K562 (cell line): ENCODE measurements at regions not wholly inside any gene's neighbourhood (a gene's known extent, or its start where the extent isn't known, plus 50 kb on each side); places are given as distances from the start of the nearest gene placed in this dataset.
A peak's percentile ranks its signal among the peaks of the same experiment; 100 is the strongest.

Experiments
- CBFB ChIP-seq: sonication (generic); formaldehyde crosslinking; IDR thresholded peaks from 2 replicates; pipeline ENCODE4 v1.4.0; 2020; ENCODE audit warnings: mild to moderate bottlenecking, missing genetic modification reagents
- CREB1 ChIP-seq, 2 experiments: sonication (generic) in 1 of 2; formaldehyde crosslinking in 1 of 2; IDR thresholded peaks; 2 replicates each; pipeline versions ENCODE4 v1.6.1 to v1.8.0; 2012 to 2022; ENCODE audit warnings: inconsistent platforms in 1 of 2, mild to moderate bottlenecking in 1 of 2, missing genetic modification reagents in 1 of 2, moderate library complexity in 1 of 2
- CTCF ChIP-seq, 3 experiments: IDR thresholded peaks in 2 of 3; conservative IDR thresholded peaks in 1 of 3; 2 replicates each; pipeline ENCODE4 v1.5.1; 2011 to 2012; ENCODE audit warnings: low read length in 3 of 3, mild to moderate bottlenecking in 3 of 3, control low read depth in 2 of 3, improper control_type of control experiment in 1 of 3, inconsistent platforms in 1 of 3, low read depth in 1 of 3, mixed read lengths in 1 of 3, moderate library complexity in 1 of 3; ENCODE audit not compliant: insufficient read depth in 2 of 3
- GABPB1 ChIP-seq: sonication (generic); formaldehyde crosslinking; IDR thresholded peaks from 2 replicates; pipeline ENCODE4 v1.8.0; 2022; ENCODE audit warnings: mild to moderate bottlenecking, missing genetic modification reagents
- ILK ChIP-seq: fragments of 450-650 bp; IDR thresholded peaks from 2 replicates; pipeline ENCODE4 v1.6.1; 2016; ENCODE audit warnings: missing genetic modification characterization, low read depth, mild to moderate bottlenecking, missing compliant biosample characterization, moderate library complexity, borderline replicate concordance
- JUNB ChIP-seq: fragments of 450-650 bp; formaldehyde crosslinking; conservative IDR thresholded peaks from 2 replicates; pipeline ENCODE4 v1.4.0; 2020; ENCODE audit warnings: mild to moderate bottlenecking
- KDM1A ChIP-seq, 2 experiments: fragments of 450-650 bp; IDR thresholded peaks; 2 replicates each; pipeline ENCODE4 v1.6.1; 2016; ENCODE audit warnings: mild to moderate bottlenecking in 2 of 2
- POLR2A ChIP-seq: fragments of 450-650 bp; conservative IDR thresholded peaks from 2 replicates; pipeline ENCODE4 v1.6.1; 2016
- REST ChIP-seq, 2 experiments: fragments of 450-650 bp; formaldehyde crosslinking in 1 of 2; IDR thresholded peaks; 2 replicates each; pipeline versions ENCODE4 v1.4.0 to v1.6.1; 2014 to 2020; ENCODE audit warnings: mild to moderate bottlenecking in 2 of 2, borderline replicate concordance in 1 of 2, low read depth in 1 of 2
- STAT5A ChIP-seq: IDR thresholded peaks from 2 replicates; pipeline ENCODE4 v1.6.1; 2012; ENCODE audit warnings: low read length, inconsistent platforms, borderline replicate concordance
- ZNF12 ChIP-seq: sonication (generic); formaldehyde crosslinking; IDR thresholded peaks from 2 replicates; pipeline ENCODE4 v1.4.0; 2020; ENCODE audit warnings: mild to moderate bottlenecking, missing genetic modification reagents
- ZNF263 ChIP-seq: sonication (generic); formaldehyde crosslinking; IDR thresholded peaks from 2 replicates; pipeline ENCODE4 v1.8.0; 2022; ENCODE audit warnings: mild to moderate bottlenecking, missing genetic modification reagents, borderline replicate concordance
- ZNF347 ChIP-seq: fragments of 450-650 bp; formaldehyde crosslinking; IDR thresholded peaks from 2 replicates; pipeline ENCODE4 v1.4.0; 2020; ENCODE audit warnings: low read depth, mild to moderate bottlenecking, moderate library complexity
- ZNF76 ChIP-seq: fragments of 250-450 bp; sonication (Bioruptor Pico); IDR thresholded peaks from 2 replicates; pipeline ENCODE4 v1.4.0; 2020; ENCODE audit warnings: mild to moderate bottlenecking, moderate library complexity, borderline replicate concordance

- TF ChIP-seq POLR2A: no peak
- TF ChIP-seq CTCF (IDR thresholded peaks at IDR 0.05 in 2 of 3, conservative IDR thresholded peaks at IDR 0.05 in 1 of 3; ENCODE audit: insufficient read depth in 2 of 3, low read depth in 1 of 3, low read length in 3 of 3): 0 out of 6 replicates have a peak, but pooled peaks of 1 of the 3 experiments have one; percentile 3
- no peak for TF ChIP-seq ILK
- no peak for TF ChIP-seq ZNF76 (CRISPR knock-in tag)
- no peak for TF ChIP-seq REST (IDR thresholded peaks at IDR 0.05; ENCODE audit: borderline replicate concordance)
- TF ChIP-seq REST (CRISPR knock-in tag; IDR thresholded peaks at IDR 0.05; ENCODE audit: low read depth): no peak
- TF ChIP-seq JUNB: no peak
- TF ChIP-seq ZNF263 (CRISPR knock-in tag): no peak
- no peak for TF ChIP-seq ZNF12 (CRISPR knock-in tag)
- no peak for TF ChIP-seq ZNF347 (CRISPR knock-in tag)
- no peak for TF ChIP-seq CBFB (CRISPR knock-in tag)
- TF ChIP-seq STAT5A: no peak
- TF ChIP-seq GABPB1 (CRISPR knock-in tag): no peak
- no peak for TF ChIP-seq KDM1A (IDR thresholded peaks at IDR 0.05)
- TF ChIP-seq CREB1 (IDR thresholded peaks at IDR 0.05): no peak
- TF ChIP-seq CREB1 (CRISPR knock-in tag; IDR thresholded peaks at IDR 0.05): no peak
These were observed 93.7 kb upstream of the SRD5A2 start for GRCh38 chr2:31674446-31674845.
